ENCODE measurements at regions not wholly inside any gene's neighbourhood (a gene's known extent, or its start where the extent isn't known, plus 50 kb on each side); places are given as distances from the start of the nearest gene placed in this dataset.

DNA sequence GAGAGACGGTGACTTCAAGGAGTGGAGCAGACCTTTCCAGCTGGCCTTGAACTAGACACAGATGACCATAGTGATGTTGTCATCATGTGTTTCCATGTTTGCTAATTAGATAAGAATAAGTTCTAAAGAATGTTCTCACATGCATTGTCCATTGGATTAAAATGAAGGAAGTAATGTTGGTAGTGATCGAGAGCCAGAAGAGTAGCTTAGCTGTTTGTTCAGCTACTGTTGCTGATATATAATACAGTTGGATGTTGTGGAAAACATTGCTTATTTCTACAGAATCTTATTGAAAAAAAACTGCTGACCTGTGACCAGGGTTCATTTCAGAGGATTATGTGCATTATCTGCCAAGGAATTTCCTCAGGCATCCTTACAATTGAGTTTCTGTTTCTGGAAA, 249.1 kb upstream of the POGK start:
- Histone ChIP-seq H3K4me2 (ENCODE audit: control insufficient read depth, extremely low read depth, insufficient read depth, low read depth, low read length) (no peak overlapping the region), H3K4me3 (ENCODE audit: control insufficient read depth in 2 of 3, extremely low read depth in 1 of 3, insufficient read depth in 2 of 3, low read depth in 1 of 3, low read length in 3 of 3) (no peak overlapping the region), H3K27ac (ENCODE audit: control insufficient read depth, insufficient read depth, low read length) (no peak overlapping the region), H2AFZ (ENCODE audit: control insufficient read depth, low read length) (no peak overlapping the region), H3K9ac (ENCODE audit: control insufficient read depth, extremely low read depth, insufficient read depth, low read length) (no peak overlapping the region), H3K4me1 (ENCODE audit: control insufficient read depth, extremely low read depth, insufficient read depth, low read length) (no peaks in the 10 kb centered on the region), H4K20me1 (ENCODE audit: control insufficient read depth, extremely low read depth, insufficient read depth, low read length) (no peaks in the 10 kb centered on the region), H3K9me3 (ENCODE audit: control insufficient read depth, low read depth, low read length) (no peaks in the 10 kb centered on the region), H3K79me2 (ENCODE audit: control insufficient read depth, insufficient read depth, low read length) (no peaks in the 10 kb centered on the region), H3K36me3 (ENCODE audit: control insufficient read depth in 2 of 2, extremely low read depth in 1 of 2, insufficient read depth in 2 of 2, low read length in 2 of 2) (no peaks in the 10 kb centered on the region), H3K9me1 (ENCODE audit: control insufficient read depth, extremely low read depth, insufficient read depth, low read length) (no peaks in the 10 kb centered on the region), H3K27me3 (ENCODE audit: control insufficient read depth, extremely low read depth, insufficient read depth, low read length) (no peaks in the 10 kb centered on the region)
- no peak for FAIRE-seq
- TF ChIP-seq EZH2 (IDR thresholded peaks at IDR 0.05; ENCODE audit: low read length) = no peak
- TF ChIP-seq, protein P1, sequence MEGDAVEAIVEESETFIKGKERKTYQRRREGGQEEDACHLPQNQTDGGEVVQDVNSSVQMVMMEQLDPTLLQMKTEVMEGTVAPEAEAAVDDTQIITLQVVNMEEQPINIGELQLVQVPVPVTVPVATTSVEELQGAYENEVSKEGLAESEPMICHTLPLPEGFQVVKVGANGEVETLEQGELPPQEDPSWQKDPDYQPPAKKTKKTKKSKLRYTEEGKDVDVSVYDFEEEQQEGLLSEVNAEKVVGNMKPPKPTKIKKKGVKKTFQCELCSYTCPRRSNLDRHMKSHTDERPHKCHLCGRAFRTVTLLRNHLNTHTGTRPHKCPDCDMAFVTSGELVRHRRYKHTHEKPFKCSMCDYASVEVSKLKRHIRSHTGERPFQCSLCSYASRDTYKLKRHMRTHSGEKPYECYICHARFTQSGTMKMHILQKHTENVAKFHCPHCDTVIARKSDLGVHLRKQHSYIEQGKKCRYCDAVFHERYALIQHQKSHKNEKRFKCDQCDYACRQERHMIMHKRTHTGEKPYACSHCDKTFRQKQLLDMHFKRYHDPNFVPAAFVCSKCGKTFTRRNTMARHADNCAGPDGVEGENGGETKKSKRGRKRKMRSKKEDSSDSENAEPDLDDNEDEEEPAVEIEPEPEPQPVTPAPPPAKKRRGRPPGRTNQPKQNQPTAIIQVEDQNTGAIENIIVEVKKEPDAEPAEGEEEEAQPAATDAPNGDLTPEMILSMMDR (optimal IDR thresholded peaks at IDR 0.05 in 1 of 3, IDR thresholded peaks at IDR 0.05 in 1 of 3, conservative IDR thresholded peaks at IDR 0.05 in 1 of 3; ENCODE audit: extremely low read depth in 1 of 3, insufficient read depth in 2 of 3, low read length in 3 of 3) = no peak
- DNase-seq (ENCODE audit: low read depth, low spot score) = no peak
- dilution Hi-C loops (cut with MboI; ENCODE audit: extremely low pct_ligation_motif_present, low sequenced_read_pairs) = no loop called here

DNA sequence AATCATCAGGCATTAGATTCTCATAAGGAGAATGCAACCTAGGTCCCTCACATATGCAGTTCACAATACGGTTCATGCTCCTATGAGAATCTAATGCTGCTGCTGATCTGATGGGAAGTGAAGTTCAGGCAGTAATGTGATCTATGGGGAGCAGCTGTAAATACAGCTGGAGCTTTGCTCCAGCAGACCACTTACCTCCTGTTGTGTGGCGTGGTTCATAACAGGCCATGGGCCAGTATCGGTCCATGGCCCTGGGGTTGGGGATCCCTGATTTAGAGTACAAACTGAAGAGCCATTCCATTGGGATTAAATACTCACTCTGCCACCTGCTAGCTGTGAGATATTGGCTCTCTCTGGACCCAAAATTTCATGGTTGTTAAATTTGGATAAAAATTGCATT, 244.6 kb upstream of the POGK start:
- no peaks in the 10 kb centered on the region for H3K9me3 ChIP-seq (ENCODE audit: control insufficient read depth, low read depth, low read length)
- no peak for DNase-seq (ENCODE audit: low read depth, low spot score)
- no peak overlapping the region for H2AFZ ChIP-seq (ENCODE audit: control insufficient read depth, low read length)
- no peak overlapping the region for H3K9ac ChIP-seq (ENCODE audit: control insufficient read depth, extremely low read depth, insufficient read depth, low read length)
- H3K36me3 ChIP-seq (ENCODE audit: control insufficient read depth in 2 of 2, extremely low read depth in 1 of 2, insufficient read depth in 2 of 2, low read length in 2 of 2) = no peaks in the 10 kb centered on the region
- no peaks in the 10 kb centered on the region for H3K9me1 ChIP-seq (ENCODE audit: control insufficient read depth, extremely low read depth, insufficient read depth, low read length)
- no peak for FAIRE-seq
- H4K20me1 ChIP-seq (ENCODE audit: control insufficient read depth, extremely low read depth, insufficient read depth, low read length) = no peaks in the 10 kb centered on the region
- no peaks in the 10 kb centered on the region for H3K4me1 ChIP-seq (ENCODE audit: control insufficient read depth, extremely low read depth, insufficient read depth, low read length)
- no peak overlapping the region for H3K4me2 ChIP-seq (ENCODE audit: control insufficient read depth, extremely low read depth, insufficient read depth, low read depth, low read length)
- no peak overlapping the region for H3K4me3 ChIP-seq (ENCODE audit: control insufficient read depth in 2 of 3, extremely low read depth in 1 of 3, insufficient read depth in 2 of 3, low read depth in 1 of 3, low read length in 3 of 3)
- no peaks in the 10 kb centered on the region for H3K79me2 ChIP-seq (ENCODE audit: control insufficient read depth, insufficient read depth, low read length)
- no peak overlapping the region for H3K27ac ChIP-seq (ENCODE audit: control insufficient read depth, insufficient read depth, low read length)
- no peaks in the 10 kb centered on the region for H3K27me3 ChIP-seq (ENCODE audit: control insufficient read depth, extremely low read depth, insufficient read depth, low read length)
- TF ChIP-seq, protein P1 (optimal IDR thresholded peaks at IDR 0.05 in 1 of 3, IDR thresholded peaks at IDR 0.05 in 1 of 3, conservative IDR thresholded peaks at IDR 0.05 in 1 of 3; ENCODE audit: extremely low read depth in 1 of 3, insufficient read depth in 2 of 3, low read length in 3 of 3) = no peak
- TF ChIP-seq EZH2 (IDR thresholded peaks at IDR 0.05; ENCODE audit: low read length) = no peak
- dilution Hi-C loops (cut with MboI; ENCODE audit: extremely low pct_ligation_motif_present, low sequenced_read_pairs) = no loop called here
